ENCODE measurements at regions not wholly inside any gene's neighbourhood (a gene's known extent, or its start where the extent isn't known, plus 50 kb on each side); places are given as distances from the start of the nearest gene placed in this dataset.

- H3K27ac Mint-ChIP-seq: no peak overlapping the region
- H3K4me1 Mint-ChIP-seq (ENCODE audit: low read depth): peaks cover 12% of the 10 kb centered on the region
- no peak overlapping the region for H3K4me3 Mint-ChIP-seq
- peaks cover 3% of the 10 kb centered on the region for H3K9me3 Mint-ChIP-seq
- peaks cover 3% of the 10 kb centered on the region for H3K36me3 Mint-ChIP-seq (ENCODE audit: low read depth)
- H3K27me3 Mint-ChIP-seq: peaks cover 9% of the 10 kb centered on the region
Measured at GRCh38 chr6:156560476-156560875, 216.7 kb upstream of the ARID1B start.

- Mint-ChIP-seq H3K4me3 (no peak overlapping the region), H3K36me3 (ENCODE audit: low read depth) (peaks cover 3% of the 10 kb centered on the region), H3K9me3 (peaks cover 3% of the 10 kb centered on the region), H3K27me3 (peaks cover 5% of the 10 kb centered on the region), H3K4me1 (ENCODE audit: low read depth) (peaks cover 19% of the 10 kb centered on the region), H3K27ac (no peak overlapping the region)
Measured at GRCh38 chr6:156559162-156559690, 218.0 kb upstream of the ARID1B start.

GRCh38 chr6:156557911-156558259, 219.3 kb upstream of the ARID1B start:
- no peak overlapping the region for H3K4me3 Mint-ChIP-seq
- H3K4me1 Mint-ChIP-seq (ENCODE audit: low read depth): peaks cover 19% of the 10 kb centered on the region
- peaks cover 3% of the 10 kb centered on the region for H3K36me3 Mint-ChIP-seq (ENCODE audit: low read depth)
- peaks cover 3% of the 10 kb centered on the region for H3K27me3 Mint-ChIP-seq
- H3K9me3 Mint-ChIP-seq: peaks cover 3% of the 10 kb centered on the region
- no peak overlapping the region for H3K27ac Mint-ChIP-seq

GRCh38 chr6:156557251-156557910, 219.8 kb upstream of the ARID1B start:
- Mint-ChIP-seq H3K36me3 (ENCODE audit: low read depth) (peaks cover 3% of the 10 kb centered on the region), H3K27ac (no peak overlapping the region), H3K9me3 (peaks cover 3% of the 10 kb centered on the region), H3K27me3 (peaks cover 3% of the 10 kb centered on the region), H3K4me3 (no peak overlapping the region), H3K4me1 (ENCODE audit: low read depth) (peaks cover 19% of the 10 kb centered on the region)

GRCh38 chr6:156556811-156557210, 220.4 kb upstream of the ARID1B start:
- Mint-ChIP-seq H3K27me3 (peaks cover 3% of the 10 kb centered on the region), H3K9me3 (peaks cover 3% of the 10 kb centered on the region), H3K36me3 (ENCODE audit: low read depth) (peaks cover 3% of the 10 kb centered on the region), H3K4me3 (no peak overlapping the region), H3K27ac (no peak overlapping the region), H3K4me1 (ENCODE audit: low read depth) (peaks cover 19% of the 10 kb centered on the region)

GRCh38 chr6:156555116-156555515, 222.1 kb upstream of the ARID1B start:
- H3K4me1 Mint-ChIP-seq (ENCODE audit: low read depth): peaks cover 19% of the 10 kb centered on the region
- H3K36me3 Mint-ChIP-seq (ENCODE audit: low read depth): no peaks in the 10 kb centered on the region
- no peak overlapping the region for H3K27ac Mint-ChIP-seq
- H3K4me3 Mint-ChIP-seq: no peak overlapping the region
- no peaks in the 10 kb centered on the region for H3K27me3 Mint-ChIP-seq
- no peaks in the 10 kb centered on the region for H3K9me3 Mint-ChIP-seq

- no peaks in the 10 kb centered on the region for H3K9me3 Mint-ChIP-seq
- no peak overlapping the region for H3K4me3 Mint-ChIP-seq
- peaks cover 19% of the 10 kb centered on the region for H3K4me1 Mint-ChIP-seq (ENCODE audit: low read depth)
- H3K36me3 Mint-ChIP-seq (ENCODE audit: low read depth): no peaks in the 10 kb centered on the region
- H3K27ac Mint-ChIP-seq: no peak overlapping the region
- no peaks in the 10 kb centered on the region for H3K27me3 Mint-ChIP-seq
Measured at GRCh38 chr6:156554160-156554559, 223.0 kb upstream of the ARID1B start.

- Mint-ChIP-seq H3K27me3 (no peaks in the 10 kb centered on the region), H3K4me3 (no peak overlapping the region), H3K4me1 (ENCODE audit: low read depth) (peaks cover 19% of the 10 kb centered on the region), H3K27ac (no peak overlapping the region), H3K9me3 (no peaks in the 10 kb centered on the region), H3K36me3 (ENCODE audit: low read depth) (no peaks in the 10 kb centered on the region)
Measured at GRCh38 chr6:156552849-156553248, 224.3 kb upstream of the ARID1B start.

- no peak overlapping the region for H3K27ac Mint-ChIP-seq
- peaks cover 12% of the 10 kb centered on the region for H3K4me1 Mint-ChIP-seq (ENCODE audit: low read depth)
- no peaks in the 10 kb centered on the region for H3K9me3 Mint-ChIP-seq
- no peak overlapping the region for H3K4me3 Mint-ChIP-seq
- H3K36me3 Mint-ChIP-seq (ENCODE audit: low read depth): no peaks in the 10 kb centered on the region
- no peaks in the 10 kb centered on the region for H3K27me3 Mint-ChIP-seq
Measured at GRCh38 chr6:156550949-156551348, 226.2 kb upstream of the ARID1B start.

- Mint-ChIP-seq H3K4me1 (ENCODE audit: low read depth) (no peaks in the 10 kb centered on the region), H3K9me3 (no peaks in the 10 kb centered on the region), H3K4me3 (no peak overlapping the region), H3K36me3 (ENCODE audit: low read depth) (no peaks in the 10 kb centered on the region), H3K27me3 (no peaks in the 10 kb centered on the region), H3K27ac (no peak overlapping the region)
Measured at GRCh38 chr6:156545931-156546330, 231.2 kb upstream of the ARID1B start.

- Mint-ChIP-seq H3K36me3 (ENCODE audit: low read depth) (no peaks in the 10 kb centered on the region), H3K27me3 (no peaks in the 10 kb centered on the region), H3K4me1 (ENCODE audit: low read depth) (no peaks in the 10 kb centered on the region), H3K27ac (no peak overlapping the region), H3K9me3 (no peaks in the 10 kb centered on the region), H3K4me3 (no peak overlapping the region)
Measured at GRCh38 chr6:156545021-156545420, 232.2 kb upstream of the ARID1B start.

- H3K4me1 Mint-ChIP-seq (ENCODE audit: low read depth): no peaks in the 10 kb centered on the region
- H3K27ac Mint-ChIP-seq: no peak overlapping the region
- H3K36me3 Mint-ChIP-seq (ENCODE audit: low read depth): no peaks in the 10 kb centered on the region
- H3K9me3 Mint-ChIP-seq: no peaks in the 10 kb centered on the region
- H3K27me3 Mint-ChIP-seq: no peaks in the 10 kb centered on the region
- no peak overlapping the region for H3K4me3 Mint-ChIP-seq
Measured at GRCh38 chr6:156544046-156544445, 233.1 kb upstream of the ARID1B start.

- Mint-ChIP-seq H3K27me3 (no peaks in the 10 kb centered on the region), H3K4me1 (ENCODE audit: low read depth) (no peaks in the 10 kb centered on the region), H3K4me3 (no peak overlapping the region), H3K27ac (no peak overlapping the region), H3K36me3 (ENCODE audit: low read depth) (no peaks in the 10 kb centered on the region), H3K9me3 (no peaks in the 10 kb centered on the region)
Measured at GRCh38 chr6:156543431-156543830, 233.7 kb upstream of the ARID1B start.

- no peaks in the 10 kb centered on the region for H3K36me3 Mint-ChIP-seq (ENCODE audit: low read depth)
- no peaks in the 10 kb centered on the region for H3K27me3 Mint-ChIP-seq
- H3K27ac Mint-ChIP-seq: no peak overlapping the region
- no peak overlapping the region for H3K4me3 Mint-ChIP-seq
- H3K9me3 Mint-ChIP-seq: no peaks in the 10 kb centered on the region
- H3K4me1 Mint-ChIP-seq (ENCODE audit: low read depth): no peaks in the 10 kb centered on the region
Measured at GRCh38 chr6:156538875-156539660, 238.1 kb upstream of the ARID1B start.

- H3K36me3 Mint-ChIP-seq (ENCODE audit: low read depth): no peaks in the 10 kb centered on the region
- H3K27me3 Mint-ChIP-seq: no peaks in the 10 kb centered on the region
- no peaks in the 10 kb centered on the region for H3K9me3 Mint-ChIP-seq
- no peak overlapping the region for H3K27ac Mint-ChIP-seq
- H3K4me3 Mint-ChIP-seq: no peak overlapping the region
- H3K4me1 Mint-ChIP-seq (ENCODE audit: low read depth): no peaks in the 10 kb centered on the region
Measured at GRCh38 chr6:156534594-156534993, 242.6 kb upstream of the ARID1B start.
